A549 (cell line): ENCODE measurements at regions not wholly inside any gene's neighbourhood (a gene's known extent, or its start where the extent isn't known, plus 50 kb on each side); places are given as distances from the start of the nearest gene placed in this dataset.
A peak's percentile ranks its signal among the peaks of the same experiment; 100 is the strongest.
"Not testable (repeated sequence)": the region's sequence is repeated elsewhere in the genome, so short reads cannot be mapped to it uniquely, and the experiment has no call there.

ENCODE experiments used
- ATAC-seq, 2 experiments: fragments of 200-7000 bp in 1 of 2; fragments of >200 bp in 1 of 2; cut with Nextera tagmentation in 1 of 2; cut with Tn5 transposase in 1 of 2; 3 replicates each; pipeline versions ENCODE4 v1.8.0 to v1.9.1; 2018 to 2020; ENCODE audit warnings: mild to moderate bottlenecking in 1 of 2, moderate library complexity in 1 of 2
- CTCF ChIA-PET: fragments of 300-600 bp; sonication (Branson Sonifier 250); formaldehyde crosslinking; extraction: SDS; loops from one replicate; lab custom pipeline; 2021; ENCODE audit warnings: antibody characterized with exemption, inconsistent platforms; lab: Yijun Ruan, JAX
- POLR2A ChIA-PET: fragments of 350-600 bp; formaldehyde crosslinking; extraction: SDS; loops from one replicate; lab custom pipeline; 2021; ENCODE audit warnings: antibody characterized with exemption, inconsistent platforms; lab: Yijun Ruan, JAX
- DNase-seq, 2 experiments: peaks; one replicate each; pipeline versions ENCODE4 v3.0.0 to v3.0.0-alpha.2; 2011 to 2016; ENCODE audit warnings: low read depth in 1 of 2, low spot score in 1 of 2
- FAIRE-seq: peaks from 2 replicates; lab custom pipeline; 2011; peaks lifted over from hg19 to GRCh38; lab: Jason Lieb, UNC
- H3K27ac ChIP-seq, 2 experiments: fragments of >200 bp; sonication (Bioruptor Twin); formaldehyde crosslinking; 3 replicates each; pipeline ENCODE4 v1.5.1; 2016 to 2017
- H3K4me1 ChIP-seq: fragments of >200 bp; sonication (Bioruptor Twin); formaldehyde crosslinking; 3 replicates; pipeline ENCODE4 v1.6.1; 2016
- H3K4me2 ChIP-seq: fragments of >200 bp; sonication (Bioruptor Twin); formaldehyde crosslinking; 3 replicates; pipeline ENCODE4 v1.6.1; 2016
- H3K4me3 ChIP-seq: fragments of >200 bp; sonication (Bioruptor Twin); formaldehyde crosslinking; 3 replicates; pipeline ENCODE4 v1.5.1; 2016
- H3K9me3 ChIP-seq: fragments of >200 bp; sonication (Bioruptor Twin); formaldehyde crosslinking; 3 replicates; pipeline ENCODE4 v1.6.1; 2016
- BHLHE40 ChIP-seq: IDR thresholded peaks from 2 replicates; pipeline ENCODE4 v1.6.1; 2012; ENCODE audit warnings: low read depth, low read length, inconsistent platforms
- CBX2 ChIP-seq: fragments of 200-600 bp; sonication (generic); IDR thresholded peaks from 2 replicates; pipeline ENCODE4 v1.6.1; 2016; ENCODE audit warnings: low read depth, mild to moderate bottlenecking, borderline replicate concordance
- EHMT2 ChIP-seq: fragments of 200-600 bp; sonication (generic); IDR thresholded peaks from 2 replicates; pipeline ENCODE4 v1.6.1; 2016; ENCODE audit warnings: antibody characterized with exemption, low read depth, mild to moderate bottlenecking, moderate library complexity
- HOXB5 ChIP-seq: fragments of 250-450 bp; sonication (Bioruptor Pico); IDR thresholded peaks from 2 replicates; pipeline ENCODE4 v1.5.0; 2020; ENCODE audit warnings: mild to moderate bottlenecking, moderate library complexity
- JUN ChIP-seq, 2 experiments: fragments of >200 bp; sonication (Bioruptor Twin); formaldehyde crosslinking; IDR thresholded peaks; 2 replicates in 1 of 2; 3 replicates in 1 of 2; pipeline ENCODE4 v1.6.1; 2016 to 2017
- KDM1A ChIP-seq: fragments of 200-600 bp; sonication (generic); IDR thresholded peaks from 2 replicates; pipeline ENCODE4 v1.6.1; 2016; ENCODE audit warnings: low read depth, mild to moderate bottlenecking
- MAFK ChIP-seq: fragments of 450-650 bp; IDR thresholded peaks from 2 replicates; pipeline ENCODE4 v1.6.1; 2014; ENCODE audit not compliant: partially characterized antibody
- MYC ChIP-seq: IDR thresholded peaks from 2 replicates; pipeline ENCODE4 v1.6.1; 2012; ENCODE audit warnings: mild to moderate bottlenecking, inconsistent platforms, low read length, improper control_type of control experiment, borderline replicate concordance
- NFE2L2 ChIP-seq: fragments of 150-350 bp; conservative IDR thresholded peaks from 2 replicates; pipeline ENCODE4 v1.6.1; 2014; ENCODE audit warnings: low read length
- POLR2A ChIP-seq: IDR thresholded peaks from 2 replicates; pipeline ENCODE4 v1.6.1; 2012; ENCODE audit warnings: mild to moderate bottlenecking, low read length
- RNF2 ChIP-seq: fragments of 200-600 bp; sonication (generic); IDR thresholded peaks from 2 replicates; pipeline ENCODE4 v1.6.1; 2016; ENCODE audit warnings: low read depth, mild to moderate bottlenecking, antibody characterized with exemption, moderate library complexity, borderline replicate concordance
- ZC3H11A ChIP-seq: fragments of 450-650 bp; IDR thresholded peaks from 2 replicates; pipeline ENCODE4 v1.6.1; 2014; ENCODE audit warnings: antibody characterized with exemption, mild to moderate bottlenecking
- ZNF302 ChIP-seq: fragments of 250-450 bp; sonication (Bioruptor Pico); IDR thresholded peaks from 2 replicates; pipeline ENCODE4 v1.9.0; 2021; ENCODE audit warnings: inconsistent platforms, mild to moderate bottlenecking, moderate library complexity
- WGBS: methylation state at CpG from one replicate; pipeline ENCODE4 v1.1.6; 2017; ENCODE audit errors: missing lambda C conversion rate; 5-methylcytosine and 5-hydroxymethylcytosine counted together
- TF ChIP-seq, protein P1 (sequence below): IDR thresholded peaks from 2 replicates; pipeline ENCODE4 v1.6.1; 2012

- TF ChIP-seq HOXB5 (CRISPR knock-in tag) = no peak
- TF ChIP-seq BHLHE40 = no peak
Observed at GRCh38 chr2:746697-747096, 69.5 kb upstream of the TMEM18 start (continued).

DNA sequence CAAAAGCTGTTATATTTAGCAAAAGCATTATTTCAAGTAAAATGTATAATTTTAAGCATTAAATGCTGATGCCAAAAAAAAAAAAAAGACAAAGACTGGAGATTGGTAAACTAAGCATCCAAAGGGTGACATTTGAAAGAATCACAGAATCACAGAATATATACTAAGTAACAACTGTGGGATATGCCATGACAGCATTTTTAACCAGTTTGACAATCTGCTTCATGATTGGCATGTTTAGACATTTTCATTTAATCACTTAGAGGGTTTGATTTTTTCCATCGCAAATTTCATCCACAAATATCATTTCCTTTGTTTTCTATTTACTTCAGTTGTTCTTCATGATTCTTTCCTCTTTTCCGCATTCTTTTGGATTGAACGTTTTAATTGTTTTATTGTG is 66.9 kb upstream of the TMEM18 start:
- H3K4me2 ChIP-seq = no peak overlapping the region
- FAIRE-seq = no peak
- no peaks in the 10 kb centered on the region; the same call in 2 of the 3 replicates for H3K9me3 ChIP-seq
- ATAC-seq = no peak
- no peak overlapping the region for H3K4me3 ChIP-seq
- POLR2A ChIA-PET = no interaction called here
- no peak for DNase-seq
- WGBS = 39% methylated on average over 3 of the region's 3 CpGs
- peaks cover 10% of the 10 kb centered on the region; the same call in 2 of the 3 replicates for H3K4me1 ChIP-seq
- TF ChIP-seq POLR2A (no peak), MAFK (peak; percentile 36)
- TF ChIP-seq, all 56 proteins: peak for 1
- no peak overlapping the region for H3K27ac ChIP-seq
- CTCF ChIA-PET = no interaction called here

- DNase-seq (no peak), FAIRE-seq (no peak), ATAC-seq (no peak)
- Histone ChIP-seq H3K27ac (no peak overlapping the region), H3K4me2 (no peak overlapping the region), H3K9me3 (no peaks in the 10 kb centered on the region), H3K4me1 (peaks cover 10% of the 10 kb centered on the region; the same call in 2 of the 3 replicates), H3K4me3 (no peak overlapping the region)
- ChIA-PET POLR2A (no interaction called here), CTCF (no interaction called here)
- WGBS = 70% methylated on average over 9 of the region's 9 CpGs
- TF ChIP-seq KDM1A (no peak), ZC3H11A (no peak)
Observed at GRCh38 chr2:742221-742620, 65.0 kb upstream of the TMEM18 start.

- no peak for ATAC-seq
- no peak for DNase-seq
- Histone ChIP-seq H3K4me1 (peaks cover 10% of the 10 kb centered on the region; the same call in 2 of the 3 replicates), H3K4me2 (peak overlapping the region; percentile 87), H3K9me3 (no peaks in the 10 kb centered on the region), H3K4me3 (peak overlapping the region; percentile 48), H3K27ac (peak overlapping the region; percentile 76)
- POLR2A ChIA-PET = interaction anchor here (1.5 to 2.3 kb wide), 2 partner anchors 25 to 64 kb away, joined by 3 to 31 read pairs; partner anchors contain the start of gene TMEM18
- no peak for TF ChIP-seq CBX2
- no peak for TF ChIP-seq NFE2L2
- TF ChIP-seq, protein P1, sequence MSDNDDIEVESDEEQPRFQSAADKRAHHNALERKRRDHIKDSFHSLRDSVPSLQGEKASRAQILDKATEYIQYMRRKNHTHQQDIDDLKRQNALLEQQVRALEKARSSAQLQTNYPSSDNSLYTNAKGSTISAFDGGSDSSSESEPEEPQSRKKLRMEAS = no peak
- no peak for TF ChIP-seq HOXB5 (CRISPR knock-in tag)
- TF ChIP-seq EHMT2 = no peak
- TF ChIP-seq RNF2 = no peak
- no peak for TF ChIP-seq ZNF302 (CRISPR knock-in tag)
- no peak for FAIRE-seq
- CTCF ChIA-PET = interaction anchor here (1.2 kb wide), 1 partner anchor 810 kb away, joined by 3 read pairs; no protein-coding TSS in a partner anchor
- 25% methylated on average over 3 of the region's 3 CpGs for WGBS
Observed at GRCh38 chr2:741195-741496, 63.9 kb upstream of the TMEM18 start.

GRCh38 chr2:740322-741194 is 63.4 kb upstream of the TMEM18 start:
- peak; percentile 84 to 99 for DNase-seq
- not testable (repeated sequence) for H3K4me1 ChIP-seq, H3K9me3 ChIP-seq
- Histone ChIP-seq H3K4me3 (peak overlapping the region; percentile 48), H3K4me2 (peak overlapping the region; percentile 87), H3K27ac (peak overlapping the region; percentile 76)
- ChIA-PET POLR2A (interaction anchor here (0.6 to 2.3 kb wide), 6 partner anchors 16 to 63 kb away, joined by 3 to 31 read pairs (median 5); partner anchors contain the start of gene TMEM18), CTCF (interaction anchor here (0.7 to 7.6 kb wide), 5 partner anchors 10 to 810 kb away, joined by 3 to 38 read pairs (median 3); no protein-coding TSS in a partner anchor)
- ATAC-seq = peak; percentile 89 to 93
- FAIRE-seq = peak; percentile 100
- WGBS = 3% methylated on average over 39 of the region's 41 CpGs
- 0 out of 2 replicates have a peak, but pooled peaks have one; percentile 27 for TF ChIP-seq MYC
- peak in 1 of 2 experiments; percentile 39; a peak in 1 of 5 replicates for TF ChIP-seq JUN (IDR thresholded peaks at IDR 0.05)
